ENCODE measurements at regions not wholly inside any gene's neighbourhood (a gene's known extent, or its start where the extent isn't known, plus 50 kb on each side); places are given as distances from the start of the nearest gene placed in this dataset.

DNA sequence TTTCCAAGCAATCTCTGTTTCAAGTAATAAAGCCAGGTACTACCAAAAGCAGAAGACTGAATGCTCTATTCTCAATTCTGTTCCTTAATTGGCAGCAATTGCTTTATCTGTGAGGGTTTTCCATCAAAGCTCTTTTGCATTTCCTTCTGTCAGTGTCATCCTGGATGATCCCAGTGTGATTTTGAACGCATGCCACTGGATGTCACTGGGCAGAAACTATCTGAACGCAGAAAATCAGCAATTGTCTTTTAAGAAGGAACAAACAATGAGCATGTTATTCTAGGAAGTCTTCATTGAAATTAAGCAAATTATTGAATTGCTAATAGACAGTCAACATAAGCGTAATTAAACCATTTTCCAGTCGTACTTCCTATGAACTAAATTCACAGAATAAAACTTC lies 259.0 kb upstream of the REG3G start:
- Histone ChIP-seq H3K4me3 (no peak overlapping the region), H3K36me3 (no peaks in the 10 kb centered on the region), H3K9me3 (no peaks in the 10 kb centered on the region), H3K4me1 (peaks cover 0 to 51% (median 19%) of the 10 kb centered on the region in 4 donors), H3K27me3 (no peaks in the 10 kb centered on the region), H3K27ac (no peak overlapping the region)
- intact Hi-C loops (cut with DNase I) = no loop called here
- 70 to 79% methylated on average over 4 of the region's 4 CpGs for WGBS, 2 donors
- TF ChIP-seq, protein P1, sequence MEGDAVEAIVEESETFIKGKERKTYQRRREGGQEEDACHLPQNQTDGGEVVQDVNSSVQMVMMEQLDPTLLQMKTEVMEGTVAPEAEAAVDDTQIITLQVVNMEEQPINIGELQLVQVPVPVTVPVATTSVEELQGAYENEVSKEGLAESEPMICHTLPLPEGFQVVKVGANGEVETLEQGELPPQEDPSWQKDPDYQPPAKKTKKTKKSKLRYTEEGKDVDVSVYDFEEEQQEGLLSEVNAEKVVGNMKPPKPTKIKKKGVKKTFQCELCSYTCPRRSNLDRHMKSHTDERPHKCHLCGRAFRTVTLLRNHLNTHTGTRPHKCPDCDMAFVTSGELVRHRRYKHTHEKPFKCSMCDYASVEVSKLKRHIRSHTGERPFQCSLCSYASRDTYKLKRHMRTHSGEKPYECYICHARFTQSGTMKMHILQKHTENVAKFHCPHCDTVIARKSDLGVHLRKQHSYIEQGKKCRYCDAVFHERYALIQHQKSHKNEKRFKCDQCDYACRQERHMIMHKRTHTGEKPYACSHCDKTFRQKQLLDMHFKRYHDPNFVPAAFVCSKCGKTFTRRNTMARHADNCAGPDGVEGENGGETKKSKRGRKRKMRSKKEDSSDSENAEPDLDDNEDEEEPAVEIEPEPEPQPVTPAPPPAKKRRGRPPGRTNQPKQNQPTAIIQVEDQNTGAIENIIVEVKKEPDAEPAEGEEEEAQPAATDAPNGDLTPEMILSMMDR (IDR thresholded peaks at IDR 0.05) = no peak
- TF ChIP-seq POLR2A (IDR thresholded peaks at IDR 0.05) (no peak), EP300 (IDR thresholded peaks at IDR 0.05) (no peak), POLR2AphosphoS5 (IDR thresholded peaks at IDR 0.05) (no peak)
- no peak for DNase-seq

DNA sequence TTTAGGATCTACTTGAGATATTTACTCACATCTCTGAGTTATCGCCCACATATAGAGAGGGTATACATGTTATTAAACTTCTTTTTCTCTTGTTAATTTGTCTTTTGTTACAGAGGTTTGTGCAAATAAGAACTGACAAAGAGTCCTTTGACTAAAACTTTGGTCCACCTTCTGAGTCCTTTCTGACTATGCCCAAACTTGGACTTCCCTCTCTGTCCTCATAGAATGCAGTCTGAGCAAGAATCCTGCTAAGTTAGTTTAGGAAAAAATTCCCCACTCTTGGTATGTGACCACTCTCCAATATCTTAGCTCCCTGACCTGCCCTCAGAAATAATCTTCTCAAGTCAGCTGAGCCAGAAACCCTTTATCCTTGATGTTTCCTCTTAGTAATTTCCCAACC lies 257.5 kb upstream of the REG3G start:
- Histone ChIP-seq H3K27me3 (no peaks in the 10 kb centered on the region), H3K27ac (peak overlapping the region in 2 of 4 donors; percentile 22 to 34), H3K4me3 (no peak overlapping the region), H3K36me3 (no peaks in the 10 kb centered on the region), H3K4me1 (peaks cover 0 to 53% (median 19%) of the 10 kb centered on the region in 4 donors), H3K9me3 (no peaks in the 10 kb centered on the region)
- intact Hi-C loops (cut with DNase I) = no loop called here
- 48 to 73% methylated on average over 1 of the region's 1 CpG for WGBS, 2 donors
- no peak for DNase-seq
- no peak for TF ChIP-seq POLR2A (IDR thresholded peaks at IDR 0.05)
- TF ChIP-seq EP300 (IDR thresholded peaks at IDR 0.05) = no peak
- TF ChIP-seq, protein P1 (IDR thresholded peaks at IDR 0.05) = no peak
- TF ChIP-seq POLR2AphosphoS5 (IDR thresholded peaks at IDR 0.05) = no peak

DNA sequence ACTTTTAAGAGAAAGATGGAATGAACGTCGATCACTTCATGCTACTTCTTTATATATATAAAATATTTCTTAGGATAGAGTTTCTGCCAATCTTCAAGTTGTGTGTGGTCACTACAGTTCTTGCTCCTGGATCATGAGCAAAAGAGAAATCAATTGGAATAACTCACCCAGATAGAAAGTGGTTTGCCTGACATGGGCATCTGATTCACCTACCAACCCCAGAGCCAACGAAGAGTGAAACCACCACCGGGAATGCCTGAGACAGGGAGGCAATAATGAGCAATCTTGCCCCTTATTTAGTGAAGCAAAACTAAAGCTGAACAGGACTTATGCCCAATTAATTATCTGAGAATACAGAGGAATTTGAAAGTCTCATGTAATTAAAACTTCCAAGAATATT lies 250.2 kb upstream of the REG3G start:
- 89 to 91% methylated on average over 4 of the region's 4 CpGs for WGBS, 2 donors
- Histone ChIP-seq H3K9me3 (no peaks in the 10 kb centered on the region), H3K4me3 (no peak overlapping the region), H3K4me1 (peaks cover 0 to 23% (median 9%) of the 10 kb centered on the region in 4 donors), H3K27me3 (no peaks in the 10 kb centered on the region), H3K27ac (no peak overlapping the region), H3K36me3 (no peaks in the 10 kb centered on the region)
- DNase-seq = no peak
- TF ChIP-seq, protein P1 (IDR thresholded peaks at IDR 0.05) = no peak
- TF ChIP-seq POLR2AphosphoS5 (IDR thresholded peaks at IDR 0.05) (no peak), POLR2A (IDR thresholded peaks at IDR 0.05) (no peak)
- intact Hi-C loops (cut with DNase I) = no loop called here

DNA sequence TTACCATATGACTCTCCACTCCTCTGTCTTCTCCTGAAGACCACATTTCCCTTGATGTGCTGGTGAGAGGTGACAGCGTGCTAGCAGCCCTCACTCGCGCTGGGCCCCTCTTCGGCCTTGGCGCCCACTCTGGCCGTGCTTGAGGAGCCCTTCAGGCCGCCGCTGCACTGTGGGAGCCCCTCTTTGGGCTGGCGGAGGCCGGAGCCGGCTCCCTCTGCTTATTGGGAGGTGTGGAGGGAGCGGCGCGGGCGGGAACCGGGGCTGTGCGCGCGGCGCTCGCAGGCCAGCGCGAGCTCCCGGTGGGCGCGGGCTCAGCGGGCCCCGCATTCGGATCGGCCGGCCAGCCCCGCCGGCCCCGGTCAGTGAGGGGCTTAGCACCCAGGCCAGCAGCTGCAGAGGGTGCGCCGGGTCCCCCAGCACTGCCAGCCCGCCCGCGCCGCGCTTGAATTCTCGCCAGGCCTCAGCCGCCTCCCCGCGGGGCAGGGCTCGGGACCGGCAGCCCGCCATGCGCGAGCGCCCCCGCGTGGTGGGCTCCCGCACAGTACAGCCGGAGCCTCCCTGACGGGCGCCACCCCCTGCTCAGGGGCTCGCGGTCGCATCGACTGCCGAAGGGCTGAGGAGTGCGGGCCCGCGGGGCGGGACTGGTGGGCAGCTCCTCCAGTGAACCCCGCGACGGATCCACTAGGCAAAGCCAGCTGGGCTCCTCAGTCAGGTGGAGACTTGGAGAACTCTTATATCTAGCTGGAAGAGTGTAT lies 246.6 kb upstream of the REG3G start:
- no peak for DNase-seq
- H3K4me3 ChIP-seq = no peak overlapping the region
- H3K4me1 ChIP-seq = peaks cover 0 to 24% (median 18%) of the 10 kb centered on the region in 4 donors
- TF ChIP-seq POLR2AphosphoS5 (IDR thresholded peaks at IDR 0.05) = no peak
- TF ChIP-seq POLR2A (IDR thresholded peaks at IDR 0.05) = no peak
- TF ChIP-seq EP300 (IDR thresholded peaks at IDR 0.05) = no peak
- TF ChIP-seq, protein P1 (IDR thresholded peaks at IDR 0.05) = no peak
- no peaks in the 10 kb centered on the region for H3K36me3 ChIP-seq
- H3K27ac ChIP-seq = peak overlapping the region in 3 of 4 donors; percentile 72 to 84 (median 82)
- H3K27me3 ChIP-seq = no peaks in the 10 kb centered on the region
- WGBS, 2 donors = 96% methylated on average over 69 of the region's 69 CpGs
- no peaks in the 10 kb centered on the region for H3K9me3 ChIP-seq
- intact Hi-C loops (cut with DNase I) = no loop called here

Data from sigmoid colon (tissue), 6 donors.